ENCODE measurements at regions not wholly inside any gene's neighbourhood (a gene's known extent, or its start where the extent isn't known, plus 50 kb on each side); places are given as distances from the start of the nearest gene placed in this dataset.

GRCh38 chr6:148064406-148065134 lies 278.1 kb upstream of the SASH1 start:
- H3K4me3 ChIP-seq (ENCODE audit: low read depth, low read length), result no peak overlapping the region
- TF ChIP-seq POLR2A (IDR thresholded peaks at IDR 0.05; ENCODE audit: extremely low read depth, insufficient read length), result no peak
- DNase-seq (ENCODE audit: low read depth), result no peak

GRCh38 chr6:148068437-148069061 lies 274.1 kb upstream of the SASH1 start:
- no peak for TF ChIP-seq MAX (IDR thresholded peaks at IDR 0.05; ENCODE audit: low read depth, low read length)
- no peak for TF ChIP-seq CTCF (IDR thresholded peaks at IDR 0.05; ENCODE audit: low read depth, low read length)
- TF ChIP-seq MYC (IDR thresholded peaks at IDR 0.05; ENCODE audit: low read depth, low read length), result no peak
- no peak for TF ChIP-seq POLR2A (IDR thresholded peaks at IDR 0.05; ENCODE audit: extremely low read depth, insufficient read length)
- DNase-seq (ENCODE audit: low read depth), result no peak
- no peak overlapping the region for H3K4me3 ChIP-seq (ENCODE audit: low read depth, low read length)

- H3K4me3 ChIP-seq (ENCODE audit: low read depth, low read length), result no peak overlapping the region
- TF ChIP-seq POLR2A (IDR thresholded peaks at IDR 0.05; ENCODE audit: extremely low read depth, insufficient read length) (no peak), MAX (IDR thresholded peaks at IDR 0.05; ENCODE audit: low read depth, low read length) (no peak), MYC (IDR thresholded peaks at IDR 0.05; ENCODE audit: low read depth, low read length) (no peak), CTCF (IDR thresholded peaks at IDR 0.05; ENCODE audit: low read depth, low read length) (no peak)
- DNase-seq (ENCODE audit: low read depth), result no peak
Measured at GRCh38 chr6:148069256-148069655, 273.4 kb upstream of the SASH1 start.

- TF ChIP-seq CTCF (IDR thresholded peaks at IDR 0.05; ENCODE audit: low read depth, low read length), result no peak
- no peak for TF ChIP-seq MAX (IDR thresholded peaks at IDR 0.05; ENCODE audit: low read depth, low read length)
- no peak overlapping the region for H3K4me3 ChIP-seq (ENCODE audit: low read depth, low read length)
- DNase-seq (ENCODE audit: low read depth), result no peak
Measured at GRCh38 chr6:148074291-148074690, 268.3 kb upstream of the SASH1 start.

GRCh38 chr6:148074738-148075137 lies 267.9 kb upstream of the SASH1 start:
- DNase-seq (ENCODE audit: low read depth), result peak; percentile 4
- H3K4me3 ChIP-seq (ENCODE audit: low read depth, low read length), result no peak overlapping the region
- TF ChIP-seq MYC (IDR thresholded peaks at IDR 0.05; ENCODE audit: low read depth, low read length) (no peak), CTCF (IDR thresholded peaks at IDR 0.05; ENCODE audit: low read depth, low read length) (no peak), POLR2A (IDR thresholded peaks at IDR 0.05; ENCODE audit: extremely low read depth, insufficient read length) (no peak), MAX (IDR thresholded peaks at IDR 0.05; ENCODE audit: low read depth, low read length) (no peak)

GRCh38 chr6:148075352-148075751 lies 267.3 kb upstream of the SASH1 start:
- no peak overlapping the region for H3K4me3 ChIP-seq (ENCODE audit: low read depth, low read length)
- TF ChIP-seq MAX (IDR thresholded peaks at IDR 0.05; ENCODE audit: low read depth, low read length) (no peak), POLR2A (IDR thresholded peaks at IDR 0.05; ENCODE audit: extremely low read depth, insufficient read length) (no peak), CTCF (IDR thresholded peaks at IDR 0.05; ENCODE audit: low read depth, low read length) (no peak), MYC (IDR thresholded peaks at IDR 0.05; ENCODE audit: low read depth, low read length) (no peak)
- no peak for DNase-seq (ENCODE audit: low read depth)
